GM21529 (cell line): ENCODE measurements at regions not wholly inside any gene's neighbourhood (a gene's known extent, or its start where the extent isn't known, plus 50 kb on each side); places are given as distances from the start of the nearest gene placed in this dataset.

ENCODE experiments used
- ATAC-seq: cut with Tn5 transposase; IDR thresholded peaks from one replicate; pipeline ENCODE4 v1.9.1; 2021; ENCODE audit not compliant: unreplicated experiment

DNA sequence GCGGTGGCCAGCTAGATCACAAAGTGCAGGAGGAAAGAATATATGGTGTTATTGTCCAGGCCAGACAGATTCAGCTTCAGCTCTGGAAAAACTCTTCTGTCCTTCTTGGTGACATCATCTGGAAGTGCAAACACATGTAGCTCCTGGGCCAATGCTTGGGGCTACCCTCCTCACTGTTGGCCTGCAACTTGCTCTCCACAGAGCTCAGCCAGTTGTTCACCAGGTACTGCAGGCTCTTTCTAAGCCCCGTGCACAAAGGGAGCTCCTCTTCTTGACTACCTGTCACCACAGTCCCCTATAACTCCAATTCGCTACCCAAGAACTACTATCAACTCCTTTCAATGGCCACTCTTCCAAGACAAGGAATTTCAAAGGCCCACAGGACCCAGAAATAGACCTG, 1175.9 kb upstream of the CDH9 start:
- ATAC-seq = no peak

DNA sequence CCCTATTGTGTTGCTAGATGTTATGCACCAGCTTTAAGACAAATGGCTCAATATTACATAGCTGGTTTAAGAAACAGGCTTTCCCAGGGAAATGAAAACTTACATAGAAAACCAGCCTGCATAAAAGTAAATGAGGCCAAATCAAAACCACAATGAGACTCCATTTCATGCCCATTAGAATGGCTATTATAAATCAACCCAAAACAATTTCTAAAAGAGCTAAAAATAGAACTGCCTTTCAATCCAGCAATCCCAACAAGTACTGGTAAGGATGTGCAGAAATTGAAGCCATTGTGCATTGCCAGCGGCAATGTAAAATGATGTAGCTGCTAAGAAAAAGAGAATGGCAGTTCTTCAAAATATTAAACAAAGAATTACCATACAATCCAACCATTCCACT, 1170.0 kb upstream of the CDH9 start:
- ATAC-seq = no peak

GRCh38 chr5:28190011-28190410, 1151.6 kb upstream of the CDH9 start:
- no peak for ATAC-seq

GRCh38 chr5:28174691-28175090, 1136.3 kb upstream of the CDH9 start:
- no peak for ATAC-seq

- ATAC-seq = no peak
Measured at GRCh38 chr5:28165096-28165495, 1126.7 kb upstream of the CDH9 start.

DNA sequence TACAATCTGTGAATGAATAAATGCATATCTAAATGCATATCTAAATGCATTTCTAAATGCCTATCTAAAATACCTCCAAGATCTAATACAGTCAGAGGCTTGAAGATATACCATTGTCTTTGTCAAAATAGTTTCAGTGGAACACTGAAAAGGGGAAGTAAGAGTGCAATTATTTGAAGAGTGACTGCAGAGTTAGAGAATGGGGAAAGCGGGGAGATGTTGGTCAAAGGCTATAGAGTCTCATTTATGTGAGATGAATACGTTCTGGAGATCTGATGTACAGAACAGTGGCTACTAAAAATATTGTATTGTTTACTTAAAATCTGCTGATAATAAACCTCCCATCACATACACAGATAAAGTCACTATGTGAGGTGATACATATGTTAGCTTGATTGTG, 1126.2 kb upstream of the CDH9 start:
- ATAC-seq = no peak

DNA sequence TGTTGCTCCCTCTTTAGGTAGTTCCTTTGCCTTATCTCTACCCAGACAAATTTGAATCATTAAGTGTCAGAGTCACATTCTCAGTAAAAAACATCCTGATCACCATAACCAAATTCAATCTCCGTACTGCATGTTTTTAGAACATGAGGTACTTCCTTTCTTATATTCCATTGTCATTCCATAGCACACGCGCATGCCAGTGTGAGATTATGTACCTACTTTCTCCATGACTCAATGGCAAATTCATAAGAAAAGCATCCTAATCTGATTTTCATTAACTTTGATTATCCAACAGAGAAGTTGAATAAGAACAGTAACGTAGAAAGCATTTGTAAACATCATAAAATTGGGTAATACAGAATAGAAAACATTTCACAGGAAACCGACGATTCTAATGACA, 1118.6 kb upstream of the CDH9 start:
- no peak for ATAC-seq

GRCh38 chr5:28143519-28143918, 1105.1 kb upstream of the CDH9 start:
- ATAC-seq = no peak

DNA sequence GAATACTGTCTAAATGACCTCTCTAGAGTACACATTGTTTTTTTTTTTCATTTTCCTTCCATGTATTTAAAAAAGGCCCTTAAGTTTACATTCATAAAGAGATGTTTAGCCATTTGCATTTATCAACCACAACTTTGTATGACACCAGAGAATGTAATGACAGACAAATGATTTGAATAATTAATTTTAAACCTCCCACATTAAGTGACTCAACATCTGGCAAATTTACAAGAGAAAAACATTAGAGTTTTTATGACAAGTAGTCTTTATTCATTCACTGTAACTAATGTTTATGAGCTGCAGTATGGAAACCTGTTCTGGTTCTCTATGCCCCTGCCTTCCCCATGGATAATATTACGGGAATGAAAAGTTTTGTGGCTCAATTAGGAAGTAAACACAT, 1093.8 kb upstream of the CDH9 start:
- ATAC-seq = no peak

GRCh38 chr5:28117691-28118090, 1079.3 kb upstream of the CDH9 start:
- no peak for ATAC-seq

GRCh38 chr5:28117273-28117672, 1078.9 kb upstream of the CDH9 start:
- ATAC-seq = no peak

- no peak for ATAC-seq
Measured at GRCh38 chr5:28110781-28111180, 1072.4 kb upstream of the CDH9 start.

- no peak for ATAC-seq
Measured at GRCh38 chr5:28104080-28104479, 1065.7 kb upstream of the CDH9 start.

GRCh38 chr5:28084069-28084468, 1045.7 kb upstream of the CDH9 start:
- no peak for ATAC-seq

- no peak for ATAC-seq
Measured at GRCh38 chr5:28082610-28083009, 1044.2 kb upstream of the CDH9 start.

GRCh38 chr5:28077291-28078240, 1039.2 kb upstream of the CDH9 start:
- no peak for ATAC-seq

DNA sequence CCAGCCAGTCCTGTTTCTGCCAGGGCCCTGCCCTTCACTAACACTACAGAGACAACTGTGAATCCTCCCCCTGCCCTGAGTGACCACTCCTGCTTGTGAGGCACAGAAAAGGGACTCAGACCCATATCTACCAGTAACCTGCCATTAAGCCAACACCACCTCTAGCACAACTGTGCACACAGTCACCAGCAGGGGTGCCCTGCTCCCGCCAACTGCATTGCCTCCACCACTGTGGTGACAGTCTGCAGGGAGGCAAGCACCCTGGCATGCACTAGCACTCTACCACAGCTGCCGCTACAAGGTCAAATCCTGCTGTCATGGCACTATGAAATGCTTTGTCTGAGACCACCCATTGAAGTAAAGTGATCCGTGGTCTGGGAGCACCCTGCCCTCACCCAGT, 1028.5 kb upstream of the CDH9 start:
- no peak for ATAC-seq

DNA sequence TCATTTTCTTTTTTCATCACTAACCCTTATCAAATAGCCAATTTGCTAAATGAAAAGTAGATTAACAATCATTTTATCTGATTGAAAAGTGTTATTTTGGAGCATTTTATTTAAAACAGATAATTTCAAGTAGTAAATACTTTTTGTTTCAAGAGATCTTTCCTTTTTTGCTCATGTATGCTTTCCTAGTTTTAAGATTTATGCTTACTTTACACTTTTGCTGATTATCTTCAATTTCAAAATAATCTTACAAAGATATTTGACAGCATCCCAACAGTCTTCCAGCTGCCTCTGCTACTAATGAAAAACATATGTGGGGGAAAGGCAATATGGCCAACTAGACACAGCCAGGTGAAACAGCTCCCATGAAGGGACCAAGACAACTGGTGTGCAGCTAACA, 1027.3 kb upstream of the CDH9 start:
- ATAC-seq = no peak

DNA sequence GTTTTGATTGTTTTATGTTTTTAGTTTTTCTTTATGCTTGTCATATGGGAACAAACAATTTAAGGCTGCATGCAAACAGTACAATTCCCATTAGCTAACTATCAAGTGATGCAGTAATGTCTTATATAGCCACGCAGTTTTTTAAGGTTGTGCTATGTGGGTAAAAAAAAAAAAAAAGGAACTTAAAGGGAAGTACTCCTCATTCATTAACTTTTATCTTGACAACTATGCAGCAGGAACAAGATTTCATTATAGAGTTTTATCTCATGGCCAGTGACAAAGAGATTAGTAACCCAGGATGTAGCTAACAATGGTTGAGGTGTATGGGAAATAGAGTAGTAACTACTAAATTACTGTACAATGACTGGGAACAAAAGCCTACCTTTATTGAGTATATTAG, 1008.2 kb upstream of the CDH9 start:
- no peak for ATAC-seq

- no peak for ATAC-seq
Measured at GRCh38 chr5:28027851-28028250, 989.5 kb upstream of the CDH9 start.

DNA sequence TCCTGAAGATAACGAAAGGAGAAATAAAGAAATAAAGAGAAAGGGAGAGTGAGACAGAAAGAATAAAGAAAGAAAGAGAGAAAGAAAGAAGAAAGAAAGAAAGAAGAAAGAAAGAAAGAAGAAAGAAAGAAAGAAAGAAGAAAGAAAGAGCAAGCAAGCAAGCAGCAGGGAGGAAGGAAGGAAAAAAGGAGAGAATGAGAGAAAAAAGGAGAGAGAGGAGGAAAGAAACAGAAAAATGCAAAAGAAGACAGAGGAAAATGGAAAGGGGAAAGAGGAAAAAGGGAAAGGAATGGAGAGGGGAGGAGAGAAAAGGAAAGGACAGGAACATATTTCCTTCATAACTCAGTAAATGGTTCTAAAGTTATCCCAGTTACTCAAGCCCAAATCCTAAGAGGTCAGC, 978.8 kb upstream of the CDH9 start:
- no peak for ATAC-seq

GRCh38 chr5:28014779-28015178, 976.4 kb upstream of the CDH9 start:
- no peak for ATAC-seq

DNA sequence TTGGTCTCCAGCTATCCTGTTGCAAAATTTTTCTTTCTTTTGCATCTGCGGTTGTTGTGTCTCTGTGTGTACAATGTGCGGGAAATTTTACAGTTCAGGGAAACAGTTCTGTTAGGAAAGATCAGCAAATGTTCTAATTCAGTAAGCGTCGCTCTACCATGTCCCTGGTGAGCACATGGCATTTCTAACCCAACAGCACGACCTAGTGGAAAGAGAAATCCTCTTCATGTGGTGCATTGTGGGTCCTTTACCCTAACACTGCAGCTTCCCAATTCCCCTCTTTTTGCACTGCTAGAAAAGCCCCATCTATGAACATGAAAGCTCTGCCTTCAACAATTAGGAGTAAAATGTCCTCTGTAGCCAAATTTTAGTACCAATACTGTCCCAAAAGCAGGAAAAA, 974.2 kb upstream of the CDH9 start:
- no peak for ATAC-seq
